ENCODE measurements at regions not wholly inside any gene's neighbourhood (a gene's known extent, or its start where the extent isn't known, plus 50 kb on each side); places are given as distances from the start of the nearest gene placed in this dataset.

DNA sequence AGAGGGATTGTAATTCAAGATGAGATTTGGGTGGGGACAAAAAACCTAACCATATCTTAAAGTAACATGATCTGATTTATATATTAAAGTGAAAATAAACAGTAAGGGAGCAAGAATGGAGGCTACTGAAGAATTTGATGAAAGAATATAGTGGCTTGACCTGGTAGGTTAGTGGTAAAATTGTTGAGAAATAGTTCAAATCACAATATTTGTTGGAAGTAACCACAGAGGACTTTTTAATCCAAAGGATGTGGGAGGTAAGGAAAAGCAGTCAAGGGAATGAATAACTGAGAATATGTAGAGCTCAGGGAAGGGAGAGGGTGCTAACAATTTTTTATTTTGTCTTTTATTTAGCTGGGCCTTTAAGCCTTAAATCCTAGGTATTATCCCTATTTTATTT lies 139.8 kb upstream of the HS3ST1 start:
- Histone ChIP-seq H3K36me3 (ENCODE audit: control insufficient read depth in 3 of 3, insufficient read depth in 2 of 3, low read depth in 1 of 3, low read length in 3 of 3) (no peaks in the 10 kb centered on the region), H3K9me3 (ENCODE audit: control insufficient read depth in 2 of 2, insufficient read depth in 1 of 2, low read depth in 1 of 2, low read length in 1 of 2) (no peaks in the 10 kb centered on the region), H3K4me3 (ENCODE audit: low read depth in 1 of 3, low read length in 3 of 3) (no peak overlapping the region), H3K27me3 (ENCODE audit: control insufficient read depth in 3 of 3, insufficient read depth in 3 of 3, low read length in 3 of 3) (no peaks in the 10 kb centered on the region), H3K4me1 (ENCODE audit: control insufficient read depth in 3 of 3, insufficient read depth in 2 of 3, low read depth in 1 of 3, low read length in 2 of 3) (peaks cover 0 to 10% (median 0%) of the 10 kb centered on the region in 3 donors), H3K27ac (ENCODE audit: low read depth in 1 of 3, low read length in 2 of 3) (no peak overlapping the region)
- no peak for FAIRE-seq
- DNase-seq, result no peak

DNA sequence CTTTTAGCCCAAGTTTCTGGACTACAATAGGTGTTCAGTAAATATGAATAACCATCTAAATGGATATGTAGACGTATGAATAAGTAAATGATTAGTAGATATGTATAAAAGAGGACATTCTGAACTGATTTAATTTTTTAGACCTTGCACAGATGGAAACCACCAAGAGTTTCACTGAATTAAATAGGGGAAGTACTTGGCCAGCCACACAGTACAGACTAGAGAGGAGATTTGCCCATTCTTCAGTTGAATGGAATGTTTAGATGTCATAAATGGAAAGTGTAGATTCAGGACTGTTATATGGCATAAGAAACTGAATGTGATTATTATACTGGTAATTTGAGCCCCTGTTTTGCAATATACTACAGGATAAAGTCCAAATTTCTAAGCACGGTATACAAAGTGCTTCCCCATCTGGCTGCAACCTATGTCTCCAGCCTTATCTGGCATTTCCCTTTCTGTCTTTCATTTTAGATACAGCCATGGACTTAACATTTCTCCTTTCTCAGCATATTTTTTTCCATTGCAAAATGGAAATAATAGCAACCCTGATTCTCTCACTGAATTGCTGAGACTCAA lies 137.8 kb upstream of the HS3ST1 start:
- Histone ChIP-seq H3K27me3 (ENCODE audit: control insufficient read depth in 3 of 3, insufficient read depth in 3 of 3, low read length in 3 of 3) (no peaks in the 10 kb centered on the region), H3K36me3 (ENCODE audit: control insufficient read depth in 3 of 3, insufficient read depth in 2 of 3, low read depth in 1 of 3, low read length in 3 of 3) (no peaks in the 10 kb centered on the region), H3K4me3 (ENCODE audit: low read depth in 1 of 3, low read length in 3 of 3) (no peak overlapping the region), H3K4me1 (ENCODE audit: control insufficient read depth in 3 of 3, insufficient read depth in 2 of 3, low read depth in 1 of 3, low read length in 2 of 3) (peaks cover 0 to 10% (median 0%) of the 10 kb centered on the region in 3 donors), H3K9me3 (ENCODE audit: control insufficient read depth in 2 of 2, insufficient read depth in 1 of 2, low read depth in 1 of 2, low read length in 1 of 2) (no peaks in the 10 kb centered on the region), H3K27ac (ENCODE audit: low read depth in 1 of 3, low read length in 2 of 3) (peak overlapping the region in 1 of 3 donors; percentile 49)
- no peak for FAIRE-seq
- peak; percentile 88 to 91 for DNase-seq
- 14 to 43% (median 24%) methylated on average over 2 of the region's 2 CpGs for WGBS, 3 donors

DNA sequence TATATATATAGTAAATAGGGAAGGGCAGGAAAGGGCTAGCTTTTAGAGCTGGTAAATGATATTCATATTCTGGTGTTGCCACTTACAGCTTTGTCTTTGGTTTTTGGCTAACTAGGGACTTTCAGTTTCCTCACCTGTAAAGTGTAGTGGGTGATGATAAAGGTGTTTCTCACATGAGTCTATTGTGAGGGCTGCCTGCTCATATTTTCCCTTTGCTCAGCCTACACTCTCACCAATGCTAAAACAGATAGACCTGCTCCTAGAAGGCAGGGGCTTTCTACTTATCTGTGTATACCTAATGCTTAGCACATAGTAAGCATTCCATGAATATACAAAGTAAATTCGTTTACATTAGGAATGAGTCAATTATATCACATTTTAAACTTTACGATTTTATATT lies 137.2 kb upstream of the HS3ST1 start:
- WGBS, 3 donors, result 74 to 81% (median 75%) methylated on average over 2 of the region's 2 CpGs
- H3K4me3 ChIP-seq (ENCODE audit: low read depth in 1 of 3, low read length in 3 of 3), result no peak overlapping the region
- no peak overlapping the region for H3K27ac ChIP-seq (ENCODE audit: low read depth in 1 of 3, low read length in 2 of 3)
- no peak for FAIRE-seq
- no peaks in the 10 kb centered on the region for H3K9me3 ChIP-seq (ENCODE audit: control insufficient read depth in 2 of 2, insufficient read depth in 1 of 2, low read depth in 1 of 2, low read length in 1 of 2)
- peaks cover 0 to 10% (median 0%) of the 10 kb centered on the region in 3 donors for H3K4me1 ChIP-seq (ENCODE audit: control insufficient read depth in 3 of 3, insufficient read depth in 2 of 3, low read depth in 1 of 3, low read length in 2 of 3)
- H3K36me3 ChIP-seq (ENCODE audit: control insufficient read depth in 3 of 3, insufficient read depth in 2 of 3, low read depth in 1 of 3, low read length in 3 of 3), result no peaks in the 10 kb centered on the region
- no peaks in the 10 kb centered on the region for H3K27me3 ChIP-seq (ENCODE audit: control insufficient read depth in 3 of 3, insufficient read depth in 3 of 3, low read length in 3 of 3)
- DNase-seq, result peak in 1 of 2 donors; percentile 9

DNA sequence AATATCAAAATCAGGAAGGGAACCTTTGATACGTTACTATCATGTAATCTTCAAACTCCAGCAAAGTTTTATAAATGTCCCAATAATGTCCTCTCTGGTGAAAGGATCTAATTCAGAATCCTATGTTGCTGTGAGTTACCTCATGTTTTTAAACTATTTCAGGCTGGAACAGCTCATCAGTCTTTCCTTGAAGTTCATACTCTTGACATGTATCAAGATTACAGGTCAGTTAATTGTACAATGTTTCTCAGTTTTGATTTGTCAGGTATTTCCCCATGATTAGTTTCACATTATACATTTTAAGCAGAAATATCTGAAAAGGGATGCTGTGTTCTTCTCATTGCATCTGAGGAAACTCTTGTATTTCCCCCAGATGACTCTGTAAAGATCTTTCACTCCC lies 136.5 kb upstream of the HS3ST1 start:
- WGBS, 3 donors, result 66 to 79% (median 77%) methylated on average over 1 of the region's 1 CpG
- Histone ChIP-seq H3K4me1 (ENCODE audit: control insufficient read depth in 3 of 3, insufficient read depth in 2 of 3, low read depth in 1 of 3, low read length in 2 of 3) (peaks cover 0 to 10% (median 0%) of the 10 kb centered on the region in 3 donors), H3K9me3 (ENCODE audit: control insufficient read depth in 2 of 2, insufficient read depth in 1 of 2, low read depth in 1 of 2, low read length in 1 of 2) (no peaks in the 10 kb centered on the region), H3K27ac (ENCODE audit: low read depth in 1 of 3, low read length in 2 of 3) (no peak overlapping the region), H3K4me3 (ENCODE audit: low read depth in 1 of 3, low read length in 3 of 3) (no peak overlapping the region), H3K27me3 (ENCODE audit: control insufficient read depth in 3 of 3, insufficient read depth in 3 of 3, low read length in 3 of 3) (no peaks in the 10 kb centered on the region), H3K36me3 (ENCODE audit: control insufficient read depth in 3 of 3, insufficient read depth in 2 of 3, low read depth in 1 of 3, low read length in 3 of 3) (no peaks in the 10 kb centered on the region)
- DNase-seq (no peak), FAIRE-seq (no peak)

DNA sequence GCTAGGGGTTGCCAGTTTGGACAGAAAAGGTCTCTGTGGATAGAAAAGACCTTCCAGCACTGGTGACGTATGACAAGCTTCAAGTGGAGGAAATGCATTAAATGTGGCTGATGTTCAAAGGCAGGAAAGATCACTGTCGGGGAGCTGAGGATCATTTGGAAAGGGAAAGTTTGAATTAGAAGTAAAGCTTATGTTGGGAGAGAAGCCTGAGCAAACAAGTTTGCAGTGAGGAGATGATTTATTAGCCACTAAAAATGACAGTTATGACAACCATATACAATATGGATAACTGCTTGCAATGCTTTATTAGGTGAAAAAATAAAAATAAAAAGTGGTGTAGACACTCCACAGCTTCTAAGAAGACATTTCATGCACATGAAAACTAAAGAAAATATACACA lies 135.3 kb upstream of the HS3ST1 start:
- WGBS, 3 donors, result 9 to 39% (median 32%) methylated on average over 2 of the region's 2 CpGs
- H3K4me1 ChIP-seq (ENCODE audit: control insufficient read depth in 3 of 3, insufficient read depth in 2 of 3, low read depth in 1 of 3, low read length in 2 of 3), result peaks cover 0 to 10% (median 0%) of the 10 kb centered on the region in 3 donors
- no peak for FAIRE-seq
- peak; percentile 24 to 27 for DNase-seq
- H3K4me3 ChIP-seq (ENCODE audit: low read depth in 1 of 3, low read length in 3 of 3), result no peak overlapping the region
- no peak overlapping the region for H3K27ac ChIP-seq (ENCODE audit: low read depth in 1 of 3, low read length in 2 of 3)
- no peaks in the 10 kb centered on the region for H3K9me3 ChIP-seq (ENCODE audit: control insufficient read depth in 2 of 2, insufficient read depth in 1 of 2, low read depth in 1 of 2, low read length in 1 of 2)
- no peaks in the 10 kb centered on the region for H3K27me3 ChIP-seq (ENCODE audit: control insufficient read depth in 3 of 3, insufficient read depth in 3 of 3, low read length in 3 of 3)
- H3K36me3 ChIP-seq (ENCODE audit: control insufficient read depth in 3 of 3, insufficient read depth in 2 of 3, low read depth in 1 of 3, low read length in 3 of 3), result no peaks in the 10 kb centered on the region

DNA sequence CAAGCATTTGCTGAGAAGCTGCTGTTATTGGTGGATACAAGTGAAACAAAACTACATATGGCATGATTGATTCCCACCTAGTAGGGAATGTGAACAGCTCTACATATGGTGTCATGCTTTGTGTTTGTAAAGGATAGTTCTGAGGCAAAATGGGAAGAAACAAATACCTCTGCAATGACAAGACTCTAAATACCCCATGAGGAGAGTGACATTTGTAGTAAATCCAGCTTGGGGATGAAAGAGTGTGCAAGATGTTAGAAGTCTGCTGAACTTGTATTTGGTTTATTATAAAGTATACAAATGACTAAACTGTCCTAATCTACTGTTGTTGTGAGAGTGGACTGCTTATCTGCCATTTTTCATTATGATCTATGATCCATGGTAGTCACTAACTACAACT lies 120.8 kb upstream of the HS3ST1 start:
- Histone ChIP-seq H3K9me3 (ENCODE audit: control insufficient read depth in 2 of 2, insufficient read depth in 1 of 2, low read depth in 1 of 2, low read length in 1 of 2) (no peaks in the 10 kb centered on the region), H3K4me1 (ENCODE audit: control insufficient read depth in 3 of 3, insufficient read depth in 2 of 3, low read depth in 1 of 3, low read length in 2 of 3) (peaks cover 3 to 13% (median 5%) of the 10 kb centered on the region in 3 donors), H3K4me3 (ENCODE audit: low read depth in 1 of 3, low read length in 3 of 3) (no peak overlapping the region), H3K36me3 (ENCODE audit: control insufficient read depth in 3 of 3, insufficient read depth in 2 of 3, low read depth in 1 of 3, low read length in 3 of 3) (no peaks in the 10 kb centered on the region), H3K27me3 (ENCODE audit: control insufficient read depth in 3 of 3, insufficient read depth in 3 of 3, low read length in 3 of 3) (no peaks in the 10 kb centered on the region), H3K27ac (ENCODE audit: low read depth in 1 of 3, low read length in 2 of 3) (peak overlapping the region in 1 of 3 donors; percentile 46)
- no peak for FAIRE-seq
- DNase-seq, result no peak

DNA sequence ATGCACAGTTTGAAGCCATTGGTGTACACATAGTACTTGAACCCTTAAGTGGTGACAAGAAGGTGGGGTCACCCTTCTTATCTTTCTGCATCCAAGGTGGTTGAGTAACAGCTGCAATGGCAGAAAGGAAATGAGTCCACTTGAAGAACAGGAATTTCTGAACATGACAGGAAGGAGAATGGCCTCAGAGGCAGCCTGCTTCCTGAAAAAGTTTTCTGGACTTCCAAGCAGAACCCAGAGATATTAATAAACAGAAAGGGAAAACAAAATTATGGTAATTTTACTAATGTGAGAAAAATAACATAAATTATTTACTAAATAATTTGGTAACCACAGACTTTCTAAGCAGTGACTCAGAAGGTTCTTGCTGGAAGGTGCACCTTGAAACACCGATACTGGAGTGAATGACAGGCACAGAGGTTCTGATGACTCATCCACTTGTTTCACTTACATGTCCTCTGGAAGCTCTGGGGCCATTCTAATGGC lies 119.9 kb upstream of the HS3ST1 start:
- Histone ChIP-seq H3K27ac (ENCODE audit: low read depth in 1 of 3, low read length in 2 of 3) (peak overlapping the region; percentile 27 to 64 (median 54)), H3K9me3 (ENCODE audit: control insufficient read depth in 2 of 2, insufficient read depth in 1 of 2, low read depth in 1 of 2, low read length in 1 of 2) (no peaks in the 10 kb centered on the region), H3K4me3 (ENCODE audit: low read depth in 1 of 3, low read length in 3 of 3) (no peak overlapping the region), H3K36me3 (ENCODE audit: control insufficient read depth in 3 of 3, insufficient read depth in 2 of 3, low read depth in 1 of 3, low read length in 3 of 3) (no peaks in the 10 kb centered on the region), H3K4me1 (ENCODE audit: control insufficient read depth in 3 of 3, insufficient read depth in 2 of 3, low read depth in 1 of 3, low read length in 2 of 3) (peaks cover 3 to 17% (median 5%) of the 10 kb centered on the region in 3 donors), H3K27me3 (ENCODE audit: control insufficient read depth in 3 of 3, insufficient read depth in 3 of 3, low read length in 3 of 3) (no peaks in the 10 kb centered on the region)
- WGBS, 3 donors, result 7 to 37% (median 9%) methylated on average over 1 of the region's 1 CpG
- DNase-seq (peak; percentile 60 to 88), FAIRE-seq (peak; percentile 76)

DNA sequence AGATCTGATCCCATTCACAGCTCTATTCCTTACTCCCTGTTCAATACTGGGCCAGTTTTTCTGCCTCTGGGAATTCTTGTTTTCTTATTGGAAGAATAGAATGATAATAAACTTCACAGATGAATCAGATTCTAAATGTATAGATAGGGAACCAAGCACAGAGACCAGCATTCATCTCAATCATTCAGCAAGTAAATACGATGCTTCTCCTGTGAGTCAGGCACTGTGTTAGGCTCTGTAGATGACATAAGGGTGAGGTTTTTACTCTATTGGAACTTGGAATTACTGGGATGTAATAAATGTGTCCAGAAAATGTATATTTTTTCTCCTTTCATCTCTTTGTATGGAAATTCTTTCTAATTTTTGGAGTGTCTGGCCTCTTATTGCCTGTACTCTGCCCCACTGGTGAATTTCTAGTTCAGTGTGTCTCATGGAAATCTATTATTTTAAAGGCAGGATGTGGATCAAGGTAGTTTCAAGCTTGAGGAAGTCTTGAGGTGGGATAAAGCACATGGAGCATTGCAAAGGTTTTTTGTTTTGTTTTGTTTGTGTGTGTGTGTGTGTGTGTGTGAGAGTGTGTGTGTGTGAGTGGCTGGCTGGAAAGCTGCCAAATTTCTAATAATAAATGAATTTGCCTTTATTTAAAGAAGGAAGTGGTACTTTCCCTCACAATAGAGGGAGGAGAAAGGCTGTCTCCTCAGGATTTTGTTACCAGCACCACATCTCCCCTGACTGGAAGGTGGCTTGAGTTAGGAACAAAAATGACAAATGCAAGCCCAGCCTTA lies 117.9 kb upstream of the HS3ST1 start:
- FAIRE-seq, result no peak

More for the DNA sequence above, 117.9 kb upstream of the HS3ST1 start:
- no peak for DNase-seq
- WGBS, 3 donors, result 86 to 100% (median 94%) methylated on average over 1 of the region's 1 CpG
- Histone ChIP-seq H3K4me3 (ENCODE audit: low read depth in 1 of 3, low read length in 3 of 3) (no peak overlapping the region), H3K4me1 (ENCODE audit: control insufficient read depth in 3 of 3, insufficient read depth in 2 of 3, low read depth in 1 of 3, low read length in 2 of 3) (peaks cover 3 to 24% (median 5%) of the 10 kb centered on the region in 3 donors), H3K36me3 (ENCODE audit: control insufficient read depth in 3 of 3, insufficient read depth in 2 of 3, low read depth in 1 of 3, low read length in 3 of 3) (no peaks in the 10 kb centered on the region), H3K9me3 (ENCODE audit: control insufficient read depth in 2 of 2, insufficient read depth in 1 of 2, low read depth in 1 of 2, low read length in 1 of 2) (no peaks in the 10 kb centered on the region), H3K27ac (ENCODE audit: low read depth in 1 of 3, low read length in 2 of 3) (no peak overlapping the region), H3K27me3 (ENCODE audit: control insufficient read depth in 3 of 3, insufficient read depth in 3 of 3, low read length in 3 of 3) (no peaks in the 10 kb centered on the region)

Measured in small intestine (tissue), 7 donors.